ENCODE measurements at regions not wholly inside any gene's neighbourhood (a gene's known extent, or its start where the extent isn't known, plus 50 kb on each side); places are given as distances from the start of the nearest gene placed in this dataset.

DNA sequence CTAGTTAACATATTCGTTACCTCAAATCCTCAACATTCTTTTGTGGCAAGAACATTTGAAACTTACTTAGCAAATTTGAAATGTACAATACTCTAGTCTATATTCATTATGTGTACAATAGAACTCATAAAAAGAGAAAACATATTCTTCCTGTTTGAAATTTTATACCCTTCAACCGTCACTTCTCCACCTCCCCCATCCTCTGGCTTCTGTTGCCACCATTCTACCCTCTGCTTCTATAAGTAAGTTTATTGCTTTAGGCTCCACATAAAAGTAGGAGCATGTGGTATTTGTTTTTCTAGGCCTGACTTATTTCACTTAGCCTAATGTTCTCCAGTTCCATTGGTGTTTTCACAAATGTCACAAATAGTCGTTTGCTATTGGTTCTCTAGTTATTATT is 205.3 kb downstream of the TENT5A start:
- TF ChIP-seq, protein P1, sequence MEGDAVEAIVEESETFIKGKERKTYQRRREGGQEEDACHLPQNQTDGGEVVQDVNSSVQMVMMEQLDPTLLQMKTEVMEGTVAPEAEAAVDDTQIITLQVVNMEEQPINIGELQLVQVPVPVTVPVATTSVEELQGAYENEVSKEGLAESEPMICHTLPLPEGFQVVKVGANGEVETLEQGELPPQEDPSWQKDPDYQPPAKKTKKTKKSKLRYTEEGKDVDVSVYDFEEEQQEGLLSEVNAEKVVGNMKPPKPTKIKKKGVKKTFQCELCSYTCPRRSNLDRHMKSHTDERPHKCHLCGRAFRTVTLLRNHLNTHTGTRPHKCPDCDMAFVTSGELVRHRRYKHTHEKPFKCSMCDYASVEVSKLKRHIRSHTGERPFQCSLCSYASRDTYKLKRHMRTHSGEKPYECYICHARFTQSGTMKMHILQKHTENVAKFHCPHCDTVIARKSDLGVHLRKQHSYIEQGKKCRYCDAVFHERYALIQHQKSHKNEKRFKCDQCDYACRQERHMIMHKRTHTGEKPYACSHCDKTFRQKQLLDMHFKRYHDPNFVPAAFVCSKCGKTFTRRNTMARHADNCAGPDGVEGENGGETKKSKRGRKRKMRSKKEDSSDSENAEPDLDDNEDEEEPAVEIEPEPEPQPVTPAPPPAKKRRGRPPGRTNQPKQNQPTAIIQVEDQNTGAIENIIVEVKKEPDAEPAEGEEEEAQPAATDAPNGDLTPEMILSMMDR (IDR thresholded peaks at IDR 0.05; ENCODE audit: low read length) = no peak
- no peak for TF ChIP-seq EZH2 (IDR thresholded peaks at IDR 0.05; ENCODE audit: borderline replicate concordance, low read length)

Measured in OCI-LY1 (cell line).